Effector CD8-positive, alpha-beta T cell (primary cell): ENCODE measurements at regions not wholly inside any gene's neighbourhood (a gene's known extent, or its start where the extent isn't known, plus 50 kb on each side); places are given as distances from the start of the nearest gene placed in this dataset.

Source experiments
- DNase-seq: peaks from one replicate; lab custom pipeline; 2025; lab: John Stamatoyannopoulos, UW

GRCh38 chr5:118778941-118779340 is 209.4 kb downstream of the DTWD2 start:
- no peak for DNase-seq

GRCh38 chr5:118777189-118777736 is 211.1 kb downstream of the DTWD2 start:
- DNase-seq = no peak

GRCh38 chr5:118776755-118777154 is 211.6 kb downstream of the DTWD2 start:
- no peak for DNase-seq

GRCh38 chr5:118775790-118776499 is 212.4 kb downstream of the DTWD2 start:
- DNase-seq = no peak

GRCh38 chr5:118768607-118769175 is 219.7 kb downstream of the DTWD2 start:
- no peak for DNase-seq

- no peak for DNase-seq
Observed at GRCh38 chr5:118762291-118762690, 226.1 kb downstream of the DTWD2 start.

GRCh38 chr5:118761814-118762213 is 226.5 kb downstream of the DTWD2 start:
- no peak for DNase-seq

GRCh38 chr5:118752969-118753368 is 235.4 kb downstream of the DTWD2 start:
- DNase-seq = no peak

GRCh38 chr5:118736396-118736795 is 252.0 kb downstream of the DTWD2 start:
- DNase-seq = no peak

GRCh38 chr5:118733394-118733793 is 255.0 kb downstream of the DTWD2 start:
- DNase-seq = no peak

GRCh38 chr5:118728191-118728590 is 260.2 kb downstream of the DTWD2 start:
- DNase-seq = no peak

- no peak for DNase-seq
Observed at GRCh38 chr5:118726891-118727290, 261.5 kb downstream of the DTWD2 start.

- no peak for DNase-seq
Observed at GRCh38 chr5:118723021-118723338, 265.4 kb downstream of the DTWD2 start.

GRCh38 chr5:118722122-118723020 is 266.0 kb downstream of the DTWD2 start:
- DNase-seq = no peak

GRCh38 chr5:118711727-118712126 is 276.6 kb downstream of the DTWD2 start:
- no peak for DNase-seq

GRCh38 chr5:118705959-118706667 is 282.2 kb downstream of the DTWD2 start:
- DNase-seq = no peak

GRCh38 chr5:118703241-118703640 is 285.1 kb downstream of the DTWD2 start:
- no peak for DNase-seq

GRCh38 chr5:118701791-118702190 is 286.6 kb downstream of the DTWD2 start:
- DNase-seq = no peak

- DNase-seq = no peak
Observed at GRCh38 chr5:118700510-118700909, 287.8 kb downstream of the DTWD2 start.

GRCh38 chr5:118698774-118699173 is 289.6 kb downstream of the DTWD2 start:
- DNase-seq = no peak

- no peak for DNase-seq
Observed at GRCh38 chr5:118696076-118696475, 292.3 kb downstream of the DTWD2 start.

- no peak for DNase-seq
Observed at GRCh38 chr5:118692811-118693342, 295.5 kb downstream of the DTWD2 start.
